ENCODE measurements at regions not wholly inside any gene's neighbourhood (a gene's known extent, or its start where the extent isn't known, plus 50 kb on each side); places are given as distances from the start of the nearest gene placed in this dataset.
"Not testable (repeated sequence)": the region's sequence is repeated elsewhere in the genome, so short reads cannot be mapped to it uniquely, and the experiment has no call there.

DNA sequence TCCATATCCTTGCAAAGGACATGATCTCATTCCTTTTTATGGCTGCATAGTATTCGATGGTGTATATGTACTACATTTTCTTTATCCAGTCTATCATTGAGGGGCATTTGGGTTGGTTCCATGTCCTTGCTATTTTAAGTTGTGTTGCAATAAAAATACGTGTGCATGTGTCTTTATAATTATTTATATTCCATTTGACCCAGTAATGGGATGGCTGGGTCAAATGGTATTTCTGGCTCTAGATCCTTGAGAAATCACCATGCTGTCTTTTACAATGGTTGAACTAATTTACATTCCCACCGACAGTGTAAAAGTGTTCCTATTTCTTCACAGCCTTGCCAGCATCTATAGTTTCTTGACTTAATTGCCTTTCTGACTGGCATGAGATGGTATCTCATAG lies 972.6 kb upstream of the KCND2 start:
- not testable (repeated sequence) for DNase-seq

GRCh38 chr7:119320316-119320715 lies 952.7 kb upstream of the KCND2 start:
- no peak for DNase-seq

- no peak for DNase-seq
Measured at GRCh38 chr7:119329715-119330114, 943.3 kb upstream of the KCND2 start.

DNA sequence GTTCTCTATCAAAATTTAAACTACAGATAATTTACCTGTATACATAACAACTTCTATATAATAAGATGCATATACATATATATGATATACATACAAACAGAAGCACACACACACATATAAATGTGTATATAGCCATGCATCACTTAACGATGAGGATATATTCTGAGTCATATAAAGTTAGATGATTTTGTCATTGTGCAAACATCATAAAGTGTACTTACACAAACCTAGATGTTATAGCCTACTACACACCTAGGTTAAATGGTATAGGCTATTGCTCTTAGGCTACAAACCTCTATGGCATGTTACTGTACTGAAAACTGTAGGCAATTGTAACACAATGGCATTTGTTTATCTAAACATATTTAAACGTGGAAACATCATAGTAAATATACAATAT lies 937.6 kb upstream of the KCND2 start:
- DNase-seq = no peak

GRCh38 chr7:119341822-119342221 lies 931.2 kb upstream of the KCND2 start:
- no peak for DNase-seq

DNA sequence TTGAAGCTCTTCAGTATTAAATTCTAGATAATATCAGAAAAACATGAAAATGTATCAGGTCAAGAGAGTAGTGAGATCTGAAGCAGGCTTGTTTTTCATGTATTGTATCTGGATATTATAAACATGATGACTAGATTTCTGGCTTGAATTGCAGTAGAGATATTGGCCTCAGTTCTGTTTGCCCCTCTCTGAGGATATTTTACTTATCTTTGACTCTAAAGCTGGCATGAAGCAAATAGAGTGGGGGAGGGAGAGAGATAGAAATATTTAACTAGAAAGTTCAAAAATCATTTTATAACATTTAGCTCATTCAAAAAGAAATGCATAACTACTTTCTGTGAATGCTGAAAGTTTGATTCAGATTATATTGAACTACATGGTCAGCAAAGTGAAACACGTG lies 929.7 kb upstream of the KCND2 start:
- no peak for DNase-seq

DNA sequence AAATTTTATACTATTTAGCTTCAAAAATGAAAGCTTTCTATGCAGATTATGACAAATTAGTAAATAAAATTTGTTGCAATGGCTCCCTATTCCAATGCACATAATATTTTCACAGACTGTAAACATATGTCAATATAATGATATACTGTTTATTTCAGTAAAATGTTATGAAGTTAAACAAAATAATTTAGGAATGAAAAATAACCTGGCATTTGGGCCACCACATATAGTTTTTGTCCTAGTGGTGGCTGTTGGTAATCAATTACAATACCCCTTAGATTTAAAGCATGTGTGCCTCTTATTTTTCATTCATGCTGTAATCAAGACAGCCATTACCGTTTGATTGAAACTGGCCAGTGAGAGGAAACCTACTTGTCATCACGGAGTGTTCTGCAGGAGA lies 928.5 kb upstream of the KCND2 start:
- no peak for DNase-seq

DNA sequence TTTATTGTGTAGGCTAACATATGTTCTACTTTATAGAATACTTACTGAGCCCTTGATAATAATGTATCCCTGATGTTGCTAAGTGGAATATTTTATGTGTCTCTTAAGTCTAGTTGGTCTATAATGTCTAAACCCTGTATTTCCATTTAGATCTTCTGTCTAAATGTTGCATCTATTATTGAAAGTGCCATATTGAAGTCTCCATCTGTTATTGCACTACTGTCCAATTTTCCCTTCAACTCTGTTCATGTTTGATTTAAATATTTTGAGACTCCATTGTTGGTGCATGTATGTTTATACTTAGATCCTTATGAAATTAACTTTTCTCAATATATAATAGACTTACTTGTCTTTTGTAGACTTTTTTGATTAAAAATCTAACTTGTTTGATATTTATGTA lies 924.5 kb upstream of the KCND2 start:
- DNase-seq = no peak

DNA sequence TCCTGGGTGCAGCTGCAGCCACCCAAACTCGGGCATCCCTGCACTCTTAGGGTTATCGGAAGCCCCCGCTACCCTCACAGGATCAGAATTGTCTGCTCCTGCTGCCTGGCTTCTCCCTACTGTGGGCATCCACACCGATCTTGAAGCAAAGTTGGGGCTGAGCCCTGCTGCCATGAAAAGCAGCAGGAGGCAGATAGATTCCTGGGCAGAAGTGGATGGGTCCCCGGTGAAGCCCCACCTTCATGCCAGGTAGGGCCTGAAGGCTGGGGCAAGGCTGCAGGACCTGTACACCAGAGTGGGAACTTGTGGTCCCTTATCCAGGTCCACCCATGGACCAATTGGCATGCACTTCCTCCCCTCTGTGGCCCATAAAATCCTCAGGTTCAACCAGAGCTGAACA lies 922.6 kb upstream of the KCND2 start:
- DNase-seq = no peak

DNA sequence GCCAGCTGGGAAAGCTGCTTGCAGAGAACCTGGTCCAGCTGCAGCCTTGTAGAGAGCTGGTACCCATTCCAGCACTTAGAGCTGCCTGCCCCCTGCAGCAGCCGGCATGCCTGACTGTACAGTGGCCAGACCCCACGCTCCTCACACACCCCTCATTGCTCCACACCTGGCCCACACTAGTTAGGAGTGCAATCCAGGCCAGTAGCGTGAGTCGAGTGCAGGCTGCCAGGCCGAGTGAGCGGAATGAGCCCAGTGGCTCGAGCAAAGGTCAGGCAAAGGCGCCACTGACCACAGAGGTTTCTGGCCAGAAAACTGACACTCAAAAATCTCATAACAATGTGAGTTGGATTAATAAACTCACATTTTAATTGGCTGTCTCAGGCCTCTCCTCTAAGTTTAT lies 921.7 kb upstream of the KCND2 start:
- no peak for DNase-seq

DNA sequence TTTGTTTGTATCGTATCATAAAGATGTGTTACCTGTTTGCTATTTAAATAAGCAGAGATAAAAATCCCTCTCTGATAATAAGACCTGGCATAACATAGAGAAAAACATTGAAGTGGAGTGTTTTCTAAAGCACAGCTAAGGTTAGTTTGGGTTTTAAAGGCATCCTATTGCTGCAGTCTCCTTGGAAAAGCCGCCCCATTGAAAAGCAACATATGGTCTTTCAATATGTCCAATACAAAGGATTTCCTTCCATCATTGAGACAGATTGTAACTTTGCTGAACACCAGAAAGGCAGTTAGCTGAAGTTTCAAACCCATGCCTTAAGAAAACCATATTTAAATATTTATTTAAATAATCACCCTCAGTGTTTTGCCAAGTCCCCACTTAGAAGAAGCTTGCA lies 898.5 kb upstream of the KCND2 start:
- DNase-seq = no peak

DNA sequence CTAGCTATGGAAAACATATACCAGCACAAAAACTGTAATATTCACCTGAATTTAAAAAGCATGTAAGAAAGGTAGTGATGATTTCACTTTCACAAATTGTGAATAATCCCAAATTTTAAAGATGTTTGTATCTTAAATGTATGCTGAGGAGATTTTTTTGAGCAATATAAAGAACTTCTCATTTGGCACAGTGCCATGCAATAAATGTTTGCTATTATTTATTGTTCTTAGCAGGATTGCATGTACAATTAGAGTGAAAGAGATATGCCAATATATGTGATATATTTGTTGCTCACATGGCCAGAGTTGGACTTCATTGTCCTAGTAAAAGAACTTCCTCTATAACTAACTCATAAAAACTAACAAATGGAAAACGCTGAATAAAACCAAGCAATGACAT lies 895.1 kb upstream of the KCND2 start:
- DNase-seq = no peak

GRCh38 chr7:119382726-119383125 lies 890.2 kb upstream of the KCND2 start:
- DNase-seq = no peak

DNA sequence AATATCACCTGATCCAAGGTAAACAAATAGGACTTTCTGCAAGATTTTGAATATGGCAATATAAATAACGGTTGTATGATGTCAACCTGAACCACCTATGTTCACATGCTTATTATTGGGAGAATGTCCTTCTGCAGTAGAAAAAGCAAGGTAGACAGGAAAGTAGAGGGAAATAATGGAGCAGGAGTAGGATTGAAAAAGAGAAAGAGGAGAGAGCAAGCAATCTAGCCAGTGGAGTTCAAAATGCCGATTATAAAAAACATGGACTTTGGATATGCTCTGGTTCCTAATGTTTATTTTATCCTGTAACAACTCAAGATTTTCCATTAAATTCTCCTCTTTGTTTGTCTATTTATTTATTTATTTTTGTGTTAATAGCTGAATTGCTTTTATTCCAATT lies 878.0 kb upstream of the KCND2 start:
- DNase-seq = no peak

GRCh38 chr7:119397156-119397555 lies 875.8 kb upstream of the KCND2 start:
- no peak for DNase-seq

DNA sequence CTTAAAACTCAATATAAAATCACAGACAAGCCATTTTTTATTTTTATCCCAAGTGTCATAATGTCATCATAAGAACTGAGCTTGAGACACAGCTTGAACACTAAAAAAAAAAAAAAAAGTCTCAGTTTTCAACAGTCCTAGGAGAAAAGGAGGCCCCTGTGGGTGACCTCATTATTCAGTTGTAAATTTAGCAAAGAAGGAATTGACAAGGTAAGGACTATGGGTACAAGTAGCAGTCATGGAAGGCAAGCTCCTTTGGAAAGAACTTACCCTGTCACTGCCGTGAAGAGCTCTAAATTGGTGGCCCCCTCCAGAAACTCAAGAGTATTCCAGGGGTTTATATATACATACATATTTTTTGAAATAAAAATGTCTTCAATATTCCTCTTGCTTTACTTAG lies 864.4 kb upstream of the KCND2 start:
- DNase-seq = no peak

- no peak for DNase-seq
Measured at GRCh38 chr7:119413314-119413805, 859.6 kb upstream of the KCND2 start.

GRCh38 chr7:119415682-119416081 lies 857.3 kb upstream of the KCND2 start:
- DNase-seq = no peak

DNA sequence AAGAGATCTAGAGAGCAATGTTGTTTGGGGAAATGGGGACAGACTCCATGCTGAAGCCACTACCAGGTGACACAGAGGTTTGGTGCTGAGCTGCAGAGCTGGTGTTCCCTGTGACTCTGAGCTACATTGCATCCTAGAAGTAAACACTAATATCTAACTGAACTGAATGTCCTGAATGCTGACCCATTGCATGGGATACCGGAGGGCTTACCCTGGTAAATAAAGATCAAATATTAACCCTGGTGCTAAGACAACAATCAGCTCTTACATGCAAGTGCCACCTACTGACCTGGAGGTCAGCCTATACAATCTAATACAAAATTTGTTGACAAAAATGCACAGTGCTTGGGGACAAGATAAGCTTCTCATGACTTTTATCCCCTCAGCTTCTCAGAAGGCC lies 851.3 kb upstream of the KCND2 start:
- no peak for DNase-seq

GRCh38 chr7:119436882-119437281 lies 836.1 kb upstream of the KCND2 start:
- DNase-seq = no peak

DNA sequence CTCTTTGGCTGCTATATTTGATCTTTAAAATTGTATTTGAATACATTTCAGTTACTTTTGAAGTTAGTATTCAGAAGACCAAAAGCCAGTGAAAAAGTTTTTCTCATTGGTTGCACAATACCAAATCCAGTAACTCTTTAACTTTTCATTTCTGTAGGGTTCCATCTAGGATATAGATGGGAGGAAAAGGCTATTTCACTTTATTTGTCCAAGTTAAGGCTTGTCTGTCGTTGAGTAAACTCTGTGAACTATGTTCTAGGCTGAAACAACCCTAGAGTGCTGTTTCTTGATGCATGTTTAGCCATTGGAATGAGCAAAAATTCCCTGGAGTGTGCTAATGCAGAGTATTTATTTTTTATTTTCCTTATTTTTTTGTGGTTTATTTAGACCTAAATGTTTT lies 834.7 kb upstream of the KCND2 start:
- no peak for DNase-seq

GRCh38 chr7:119439192-119439591 lies 833.8 kb upstream of the KCND2 start:
- no peak for DNase-seq

DNA sequence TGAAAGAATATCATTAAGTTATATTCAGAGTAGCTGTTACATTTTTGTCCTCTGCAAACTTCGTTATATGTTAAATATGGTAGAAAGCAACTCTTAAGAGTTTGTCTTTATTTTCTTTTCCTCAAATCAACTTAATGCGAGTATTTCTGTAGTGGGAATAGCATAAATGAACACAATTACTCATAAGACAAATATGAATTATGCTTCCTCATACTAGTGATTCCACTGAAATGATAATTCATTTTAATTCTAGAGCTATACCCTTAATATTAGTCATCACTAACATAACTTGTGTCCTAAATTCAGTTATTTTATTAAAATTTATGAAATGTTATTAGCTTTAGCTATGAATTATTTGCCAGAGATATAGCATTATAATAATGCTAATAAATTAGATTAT lies 820.6 kb upstream of the KCND2 start:
- DNase-seq = no peak

GRCh38 chr7:119465798-119466305 lies 807.1 kb upstream of the KCND2 start:
- DNase-seq = no peak

- DNase-seq = no peak
Measured at GRCh38 chr7:119472408-119473038, 800.5 kb upstream of the KCND2 start.
